HG02973 (cell line): ENCODE measurements at regions not wholly inside any gene's neighbourhood (a gene's known extent, or its start where the extent isn't known, plus 50 kb on each side); places are given as distances from the start of the nearest gene placed in this dataset.

Experiments used
- ATAC-seq: cut with Tn5 transposase; IDR thresholded peaks from one replicate; pipeline ENCODE4 v1.9.1; 2021; ENCODE audit warnings: moderate library complexity; ENCODE audit not compliant: unreplicated experiment

DNA sequence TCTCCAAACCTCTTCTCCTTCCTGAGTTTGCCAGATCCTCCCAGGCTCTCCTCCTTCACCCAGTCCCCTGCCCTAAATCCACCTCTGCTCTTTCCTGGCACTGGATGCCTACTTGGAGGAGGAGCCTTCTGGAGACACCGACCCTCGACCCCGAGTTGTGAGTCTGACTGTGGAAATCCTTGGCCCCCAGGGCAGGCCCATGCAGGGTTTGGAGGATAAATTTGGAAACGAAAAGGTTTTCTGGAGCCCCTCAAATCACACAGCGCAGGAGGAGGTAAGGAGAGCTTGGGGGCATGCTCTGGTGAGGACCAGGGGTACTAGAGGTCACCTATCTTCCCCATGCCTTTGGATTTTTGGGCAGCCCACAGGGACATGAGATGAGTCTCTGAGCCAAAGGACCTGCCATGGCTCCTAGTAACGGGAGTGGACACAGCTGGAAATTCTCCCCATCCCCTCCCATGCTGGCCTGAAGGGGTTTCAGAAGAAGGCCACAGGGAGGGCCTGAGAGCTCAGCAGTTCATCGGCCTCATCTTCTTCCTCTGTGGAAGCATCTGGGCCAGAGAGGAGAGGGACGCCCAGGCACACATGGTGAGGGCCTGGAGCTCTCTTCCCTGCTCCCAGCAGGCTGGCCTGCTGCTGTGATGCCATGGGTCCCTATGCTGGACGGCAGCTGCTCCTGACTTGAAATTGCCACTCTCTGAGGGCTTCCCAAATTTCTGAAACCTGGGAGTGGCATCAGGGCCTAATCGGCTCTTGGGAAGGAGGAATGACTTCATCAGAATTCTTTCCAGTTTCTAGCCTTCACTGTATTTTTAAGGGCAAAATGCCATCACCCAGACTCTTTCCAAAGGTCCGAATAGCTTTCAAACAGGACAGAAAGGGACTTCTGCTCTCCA lies 68.6 kb upstream of the ITGA11 start:
- no peak for ATAC-seq

DNA sequence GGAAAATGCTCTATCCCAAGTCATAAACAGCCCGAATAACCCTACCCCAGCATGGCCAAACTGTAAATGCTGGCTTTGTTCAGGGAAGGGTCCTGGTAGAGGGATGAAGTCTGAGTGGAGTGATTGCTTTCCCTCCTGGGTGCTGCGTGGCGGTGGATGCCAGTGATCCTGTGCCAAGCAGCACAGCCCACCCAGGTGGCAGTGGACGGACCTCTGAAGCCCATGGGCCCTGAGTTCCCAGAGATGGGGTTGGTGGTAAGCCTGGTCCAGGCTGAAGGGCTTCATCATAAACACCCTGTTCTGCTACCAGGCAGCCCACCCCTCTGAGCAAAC lies 69.3 kb upstream of the ITGA11 start:
- ATAC-seq: no peak

DNA sequence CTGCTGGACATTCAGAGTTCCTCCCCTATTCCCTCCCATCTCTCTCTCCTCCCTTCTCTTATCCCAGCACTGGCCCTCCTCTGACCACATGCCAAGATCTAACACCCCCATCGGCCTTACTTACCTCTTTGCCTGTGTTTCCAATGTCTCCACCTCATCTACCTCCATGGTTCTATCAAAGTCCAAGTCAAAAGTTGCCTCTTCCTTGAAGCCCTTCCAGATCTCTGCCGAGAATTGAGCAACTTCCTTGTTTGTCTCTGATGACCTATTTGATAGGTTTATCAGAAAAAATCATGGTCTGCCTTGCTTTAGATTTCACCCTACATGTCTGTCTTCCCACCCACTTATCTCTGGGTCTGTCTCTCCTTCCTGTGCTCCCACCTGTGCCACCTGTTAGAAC lies 69.7 kb upstream of the ITGA11 start:
- no peak for ATAC-seq

DNA sequence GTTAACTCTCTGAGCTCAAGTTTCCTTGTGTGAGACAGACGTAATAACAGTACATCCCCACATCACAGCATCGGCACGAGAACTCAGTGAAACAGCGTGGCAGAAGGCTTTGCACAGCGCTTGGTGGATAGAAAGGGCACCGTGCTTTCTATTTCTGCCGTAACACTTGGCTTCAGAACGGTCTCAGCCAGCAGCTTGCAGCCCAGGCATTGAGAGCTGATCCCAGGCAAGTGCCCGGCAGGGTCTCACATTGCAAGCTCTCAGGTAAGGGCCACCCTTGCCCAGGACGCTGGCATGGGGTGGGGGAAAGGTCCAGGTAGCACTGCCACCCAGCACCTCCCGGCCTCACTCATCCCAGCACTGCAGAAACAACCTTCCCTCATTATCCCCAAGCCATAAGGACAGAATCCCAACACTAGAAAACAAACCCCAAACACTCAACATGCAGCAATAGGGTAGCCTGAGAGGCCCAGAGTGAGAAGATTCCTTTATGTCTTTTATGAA lies 70.5 kb upstream of the ITGA11 start:
- ATAC-seq: no peak

DNA sequence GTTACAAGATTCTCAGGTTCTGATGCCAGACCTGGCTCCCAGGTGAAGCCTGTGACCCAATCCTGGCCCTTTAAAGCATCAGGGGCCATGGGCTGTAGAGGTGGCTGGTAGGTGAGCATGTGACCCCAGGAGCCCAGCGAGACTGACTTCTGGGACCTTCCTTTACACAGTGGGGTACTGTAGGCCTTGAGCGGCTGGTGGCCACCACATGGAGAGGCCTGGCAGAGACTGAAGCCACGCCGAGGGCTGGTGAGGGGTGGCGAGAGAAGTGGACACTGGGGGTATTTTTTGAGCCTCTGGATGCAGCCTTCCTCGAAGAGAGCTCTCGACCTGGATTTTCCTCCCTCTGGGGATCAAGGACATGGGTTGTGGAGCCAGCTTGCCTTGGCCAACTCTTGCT lies 71.2 kb upstream of the ITGA11 start:
- ATAC-seq: no peak

DNA sequence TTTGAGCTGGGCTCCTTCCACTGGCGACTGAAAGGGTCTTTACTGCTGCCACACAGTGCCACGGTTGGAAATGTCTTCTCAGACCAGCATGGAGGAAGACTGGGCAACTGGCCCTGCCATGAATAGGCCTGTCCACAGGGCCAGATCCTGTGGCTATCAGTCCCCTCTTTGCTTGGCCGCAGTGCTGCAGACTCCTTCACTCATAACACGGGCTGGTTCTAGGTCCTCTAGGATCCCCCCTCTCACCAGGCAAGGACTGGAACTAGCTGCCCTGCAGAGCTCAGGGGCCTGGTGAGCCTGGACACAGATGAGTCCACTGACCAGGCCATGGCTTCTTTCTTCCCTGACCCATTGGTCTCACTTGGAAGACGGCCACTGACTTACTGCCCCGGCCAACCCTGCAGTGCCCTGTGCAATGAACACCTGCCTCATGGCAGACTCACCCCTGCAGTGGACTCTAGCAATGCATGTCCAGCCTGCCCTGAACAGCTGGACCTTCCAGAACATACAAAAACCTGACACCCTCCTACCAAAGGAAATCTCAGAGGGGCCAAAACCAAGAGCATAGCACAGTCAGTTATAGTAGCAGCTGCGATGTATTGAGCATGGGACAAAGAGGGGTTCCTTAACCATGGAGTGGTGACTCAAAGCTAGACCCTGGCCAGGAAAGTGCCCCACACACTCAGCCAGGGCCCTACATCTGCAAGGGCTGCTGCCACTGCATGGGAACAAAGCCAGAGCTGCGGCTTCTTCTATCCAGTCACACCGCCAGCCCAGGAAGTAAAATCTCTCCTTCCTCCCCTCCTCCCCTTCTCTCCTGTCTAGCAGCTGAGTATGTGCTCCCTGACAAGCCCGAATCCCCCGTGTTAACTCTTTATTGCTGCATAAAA lies 72.1 kb upstream of the ITGA11 start:
- ATAC-seq: no peak

DNA sequence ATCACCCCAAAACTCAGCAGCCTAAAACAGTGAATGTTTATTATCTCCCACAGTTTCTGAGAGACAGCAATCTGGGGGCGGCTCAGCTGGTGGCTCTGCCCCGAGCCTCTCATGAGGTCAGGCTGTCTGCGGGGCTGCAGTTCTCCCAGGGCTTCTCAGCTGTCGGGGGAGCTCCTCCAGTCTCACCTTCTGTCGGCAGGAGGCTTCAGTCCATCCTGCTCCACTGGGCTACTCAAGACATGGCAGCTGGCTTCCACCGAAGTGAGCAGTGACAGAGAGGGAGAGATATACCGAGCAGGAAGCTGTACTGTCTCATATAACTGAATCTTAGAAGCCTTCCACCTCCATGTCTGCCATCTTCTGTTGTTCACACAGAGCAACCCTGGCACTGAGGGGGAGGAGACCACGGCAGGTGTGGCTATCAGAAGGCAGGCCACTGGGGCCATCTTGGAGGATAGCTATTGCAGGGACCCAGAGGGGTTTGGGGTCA lies 72.8 kb upstream of the ITGA11 start:
- ATAC-seq: no peak

DNA sequence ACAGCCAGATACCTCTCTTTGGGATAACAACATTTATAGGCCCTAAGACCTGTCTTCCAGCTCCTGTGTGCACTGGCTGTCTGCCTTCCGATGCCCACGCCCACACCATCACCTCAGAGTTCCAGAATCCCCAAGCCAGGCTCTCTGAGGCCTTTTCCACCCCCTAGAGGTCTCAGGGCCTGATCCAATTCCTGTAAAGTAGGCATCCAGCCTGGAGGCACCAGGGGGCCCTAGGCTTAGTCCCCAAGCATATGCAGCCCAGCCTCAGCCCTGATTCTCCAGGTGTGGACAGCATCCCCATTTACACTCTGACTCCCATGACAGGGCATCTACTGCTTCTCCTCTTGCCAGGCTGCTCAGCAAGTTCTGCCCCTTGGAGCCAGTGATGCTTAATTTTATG lies 72.7 kb upstream of the CORO2B start:
- no peak for ATAC-seq

DNA sequence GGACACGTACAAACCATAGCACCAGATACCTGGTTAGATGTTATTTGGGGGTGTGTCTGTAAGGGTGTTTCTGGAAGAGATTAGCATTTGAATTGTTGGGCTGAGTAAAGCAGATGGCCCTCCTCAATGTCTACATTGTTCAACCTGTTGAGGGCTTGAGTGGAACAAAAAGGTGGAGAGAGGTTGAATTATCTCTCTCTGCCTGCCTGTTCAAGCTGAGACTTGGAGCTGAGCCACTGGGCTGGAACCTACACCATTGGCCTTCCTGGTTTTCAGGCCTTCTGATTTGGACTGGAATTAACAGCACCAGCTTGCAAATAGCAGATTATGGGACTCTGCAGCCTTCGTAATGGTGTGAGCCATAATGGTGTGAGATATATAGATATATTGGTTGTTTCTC lies 71.3 kb upstream of the CORO2B start:
- ATAC-seq: no peak

DNA sequence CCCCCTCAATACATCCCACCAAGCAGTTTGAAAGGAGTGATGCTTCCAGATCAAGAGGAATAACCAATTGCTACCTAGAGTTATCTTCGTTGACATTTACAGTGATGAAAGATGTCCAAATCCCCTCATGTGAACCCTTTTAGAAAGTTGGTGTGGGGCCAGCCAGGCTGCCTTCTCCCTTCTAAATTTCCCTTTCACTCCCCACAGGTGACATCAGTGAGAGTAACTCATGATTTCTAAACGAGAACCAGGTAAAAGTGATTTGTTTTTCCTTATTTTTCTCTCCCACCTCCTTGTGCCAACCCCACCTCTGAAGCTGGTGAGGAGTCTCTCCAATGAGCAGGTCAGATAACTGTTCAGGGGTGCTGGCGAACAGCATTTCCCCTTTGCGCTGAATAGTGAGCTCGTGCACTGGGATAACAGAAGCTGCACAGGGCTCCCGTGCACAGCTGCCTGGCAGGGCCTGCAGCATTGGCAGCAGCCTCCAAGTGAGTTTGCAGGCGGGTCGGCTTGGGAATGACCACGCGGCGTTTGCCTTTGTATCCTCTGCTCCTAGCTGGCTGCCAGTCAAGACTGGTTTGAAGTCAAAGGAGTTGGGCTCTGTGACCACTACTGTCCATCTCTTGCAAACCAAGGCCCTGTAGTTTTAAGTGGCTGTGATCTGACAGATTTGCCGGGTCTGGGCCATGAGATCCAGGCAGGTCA lies 70.2 kb upstream of the CORO2B start:
- no peak for ATAC-seq

DNA sequence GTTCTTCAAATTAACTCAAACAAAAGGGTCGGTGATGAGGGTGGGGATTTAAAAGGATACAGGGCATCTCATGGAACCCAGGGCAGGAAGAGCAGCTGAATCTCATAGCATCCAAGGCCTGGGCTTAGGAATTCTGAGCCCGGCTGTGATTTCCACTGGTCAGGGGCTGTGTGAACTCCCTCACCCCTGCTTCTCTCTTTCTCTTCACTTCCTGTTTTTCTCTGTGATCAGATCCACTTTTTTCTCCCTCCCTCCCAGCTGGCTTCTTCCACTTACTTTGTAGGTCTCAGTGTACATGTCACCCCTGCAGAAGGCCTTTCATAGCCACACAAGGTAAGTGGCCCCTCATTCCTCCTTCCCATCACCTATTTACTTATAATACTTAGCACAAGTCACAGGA lies 68.2 kb upstream of the CORO2B start:
- no peak for ATAC-seq

DNA sequence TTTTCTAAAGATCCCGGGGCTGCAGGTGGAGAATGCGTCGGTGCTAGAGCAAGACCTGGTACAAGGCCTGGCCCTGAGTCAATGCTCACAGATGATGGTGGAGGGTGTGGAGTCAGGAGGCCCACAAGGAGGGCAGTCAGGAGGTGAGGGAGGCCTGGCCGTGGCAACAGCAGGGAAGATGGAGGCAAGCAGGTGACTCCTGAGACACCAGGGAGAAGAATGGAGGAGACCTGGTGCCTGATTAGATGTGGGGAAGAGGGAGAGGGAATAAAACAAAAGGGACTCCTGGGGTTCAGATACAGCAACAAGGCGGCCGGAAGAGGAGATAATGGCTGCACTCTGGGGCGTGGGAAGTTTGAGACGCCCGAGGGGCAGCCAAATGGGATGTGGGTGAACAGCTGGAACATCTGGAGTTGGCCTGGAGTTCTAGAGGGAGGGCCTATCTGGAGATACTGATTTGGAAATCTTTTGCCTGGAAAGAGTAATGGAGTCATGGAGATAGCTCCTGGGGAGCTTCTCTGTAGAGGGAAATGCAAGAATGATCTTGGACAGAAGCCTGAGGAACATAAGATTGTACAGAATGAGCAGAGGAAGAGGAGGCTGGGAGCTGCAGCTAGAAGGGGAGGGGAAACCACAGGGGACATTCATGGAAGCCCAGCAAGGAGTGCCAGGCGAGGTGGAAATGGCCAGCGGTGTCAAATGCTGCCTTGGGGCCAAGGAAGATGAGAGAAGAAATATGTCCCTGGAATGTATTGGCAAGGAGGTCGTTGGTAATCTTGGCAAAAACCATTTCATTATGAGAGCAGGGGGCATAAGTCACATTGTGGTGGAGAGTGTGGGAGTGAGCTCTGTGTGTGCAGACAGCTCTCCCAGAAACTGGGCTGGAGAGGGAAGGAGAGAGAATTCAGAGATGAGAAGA lies 67.5 kb upstream of the CORO2B start:
- no peak for ATAC-seq

DNA sequence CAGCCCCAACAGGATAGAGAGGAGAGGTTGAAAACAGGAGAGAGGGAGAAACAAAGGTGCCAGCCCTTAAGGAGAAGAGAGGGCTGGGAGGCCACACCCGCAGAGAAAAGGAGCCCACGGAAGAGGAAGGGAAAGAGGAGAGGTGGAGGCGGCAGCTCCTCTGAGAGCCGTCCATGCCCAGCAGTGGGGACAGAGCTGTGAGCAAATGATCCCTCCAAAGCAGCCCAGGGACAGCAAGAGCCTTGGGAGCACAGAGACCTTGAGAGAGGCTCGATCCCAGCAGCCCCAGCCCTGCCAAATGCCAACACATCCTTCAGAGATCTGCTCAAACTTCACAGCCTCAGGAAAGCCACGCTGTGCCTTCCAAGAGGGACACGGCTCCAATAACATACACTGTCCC lies 66.7 kb upstream of the CORO2B start:
- no peak for ATAC-seq

DNA sequence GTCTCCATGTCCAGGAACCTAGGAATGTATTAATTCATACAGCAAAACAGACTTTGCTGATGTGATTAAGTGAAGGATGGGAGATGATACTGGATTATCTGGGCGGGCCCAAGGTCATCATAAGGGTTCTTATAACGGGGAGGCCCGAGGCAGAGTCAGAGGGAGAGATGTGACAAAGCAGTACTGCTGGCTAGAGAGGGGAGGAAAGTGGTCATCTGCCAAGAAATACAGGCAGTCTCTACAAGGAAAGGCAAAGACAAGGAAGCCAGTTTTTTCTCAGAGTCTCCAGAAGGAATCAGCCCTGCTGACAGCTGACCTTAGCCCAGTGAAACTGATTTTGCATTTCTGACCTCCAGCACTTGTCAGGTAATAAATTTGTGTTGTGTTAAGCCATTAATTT lies 66.2 kb upstream of the CORO2B start:
- ATAC-seq: no peak

DNA sequence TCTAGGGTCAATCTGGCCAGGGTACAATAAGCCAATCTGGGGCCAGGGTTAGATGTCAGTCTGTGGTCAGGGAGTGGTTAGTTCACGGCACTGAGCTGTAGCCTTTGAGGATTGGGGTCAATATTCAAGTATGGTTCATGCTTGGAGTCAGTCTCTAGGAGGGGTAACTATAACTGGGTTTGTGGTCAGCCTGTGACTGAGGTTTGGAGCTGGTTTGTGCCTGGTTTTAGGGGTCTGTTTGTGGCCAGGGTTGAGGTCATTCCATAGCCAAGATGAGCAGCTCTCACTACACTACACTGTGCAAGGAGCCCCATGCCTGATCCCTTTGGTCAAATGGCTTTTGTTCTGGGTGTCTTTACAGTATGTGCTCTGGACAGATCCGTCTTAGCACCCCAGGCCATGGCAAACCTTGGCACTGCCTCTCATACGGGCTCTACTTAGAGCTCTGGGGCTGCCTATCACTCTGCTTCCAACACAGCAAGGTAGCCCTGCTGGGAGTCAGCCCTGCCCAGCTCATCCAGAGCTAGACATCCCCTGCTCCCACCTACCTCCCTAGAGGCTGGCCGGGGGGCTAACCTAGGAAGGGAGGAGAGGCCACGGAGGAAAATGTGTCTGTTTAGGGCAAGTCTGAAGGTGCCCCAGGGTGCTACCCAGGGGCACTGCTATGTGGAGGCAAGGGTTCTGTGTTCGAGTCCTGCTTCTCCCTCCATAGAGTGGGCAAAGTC lies 63.3 kb upstream of the CORO2B start:
- no peak for ATAC-seq

DNA sequence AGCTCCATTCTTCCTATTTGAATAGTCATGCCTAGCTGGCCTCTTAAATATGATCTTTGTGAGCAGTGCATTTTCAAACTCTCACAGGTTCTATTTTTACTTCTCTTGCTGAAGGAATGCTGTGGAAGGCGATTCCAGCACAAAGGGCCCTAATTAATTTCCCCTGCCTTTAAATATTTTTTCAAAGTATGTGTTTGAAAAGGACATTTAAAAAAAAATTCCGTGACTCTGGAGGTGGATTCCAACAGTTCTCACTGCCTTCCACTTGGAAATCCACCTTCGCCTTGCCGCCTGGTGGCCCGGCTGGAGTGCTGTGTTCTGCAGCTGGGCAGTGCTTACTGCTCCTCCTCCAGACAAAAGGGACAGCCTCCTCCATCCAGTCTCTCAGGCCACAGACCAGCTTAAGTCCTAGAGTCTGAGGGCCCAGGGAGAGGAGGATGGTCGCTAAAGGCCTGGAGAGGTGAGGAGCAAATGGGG lies 61.5 kb upstream of the CORO2B start:
- ATAC-seq: no peak

DNA sequence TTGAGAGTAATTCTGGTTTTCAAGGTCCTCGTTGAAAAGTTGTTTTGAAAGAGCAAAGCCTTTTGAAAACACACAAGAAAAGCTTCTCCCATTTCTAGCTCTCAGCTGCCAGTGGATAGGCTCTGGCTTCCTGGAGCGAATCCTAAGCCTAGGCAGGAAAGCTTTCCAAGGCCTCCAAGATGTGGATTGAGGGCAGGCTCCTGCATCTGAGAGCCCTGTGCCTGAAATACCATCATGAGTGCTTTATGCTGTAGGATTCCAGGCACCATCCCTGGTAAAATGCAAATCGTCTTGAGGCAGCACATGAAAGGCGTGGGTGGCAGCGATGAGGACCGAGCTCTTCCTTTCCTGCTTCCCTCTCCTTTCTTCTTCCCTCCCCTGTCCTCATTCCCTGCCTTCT lies 60.7 kb upstream of the CORO2B start:
- ATAC-seq: no peak

DNA sequence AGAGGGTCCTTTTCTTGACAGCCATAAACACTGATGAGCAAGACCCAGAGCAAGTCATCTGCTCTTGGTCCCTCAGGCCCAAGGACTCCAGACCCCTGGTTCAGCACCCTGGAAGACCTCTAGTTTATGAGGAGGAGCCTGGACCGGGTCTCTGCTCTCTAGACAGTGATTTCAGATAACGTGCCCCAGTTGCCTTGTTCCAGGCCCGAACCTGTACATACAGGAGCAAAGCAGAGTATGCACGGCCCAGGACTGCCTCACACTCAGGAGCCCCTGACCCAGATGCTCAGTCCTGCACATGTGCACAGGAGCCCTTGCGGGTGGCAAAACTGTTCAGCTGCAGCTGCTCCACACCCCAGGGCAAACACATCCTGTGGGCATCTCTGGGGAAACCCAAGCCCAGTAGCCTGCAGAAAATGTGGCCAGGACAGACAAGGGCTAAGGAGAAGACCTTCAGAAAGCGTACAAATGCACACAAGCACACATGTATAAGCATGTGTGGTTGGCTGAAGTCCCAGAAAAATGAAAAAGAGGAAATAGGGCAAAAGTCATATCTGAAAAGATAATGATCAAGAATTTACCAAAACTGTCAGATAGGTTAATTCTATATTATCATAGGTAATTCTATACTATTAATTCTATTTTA lies 59.9 kb upstream of the CORO2B start:
- no peak for ATAC-seq
